ENCODE measurements at regions not wholly inside any gene's neighbourhood (a gene's known extent, or its start where the extent isn't known, plus 50 kb on each side); places are given as distances from the start of the nearest gene placed in this dataset.

DNA sequence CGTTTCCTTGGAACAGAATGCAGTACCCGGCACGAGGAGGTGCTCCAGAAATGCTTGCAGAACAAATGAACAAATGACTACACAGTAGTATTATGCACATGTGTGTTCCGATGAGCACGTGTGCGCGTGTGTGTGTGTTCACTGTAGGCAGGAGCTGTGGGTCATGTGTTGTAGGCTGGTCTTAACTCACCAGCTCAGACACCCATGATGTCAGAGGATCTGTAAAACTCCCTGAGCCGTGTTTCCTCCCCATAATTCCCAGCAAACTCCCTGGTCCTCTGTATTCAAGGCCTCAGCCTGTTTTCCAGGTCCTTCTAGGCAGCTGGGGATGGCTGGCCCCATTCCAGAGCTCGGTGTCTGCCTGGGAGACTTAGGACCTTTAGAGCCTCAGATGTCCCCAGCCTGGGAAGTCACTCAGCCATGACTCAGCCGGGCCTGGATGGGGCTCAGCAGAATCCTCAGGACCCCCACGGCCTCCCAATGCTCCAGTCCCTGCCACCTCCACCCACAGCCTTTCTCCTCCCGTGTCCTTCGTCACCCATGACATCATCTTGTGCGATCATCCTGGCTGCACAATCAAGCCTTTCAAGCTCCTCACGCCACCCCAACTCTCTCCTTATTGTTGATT lies 475.0 kb upstream of the SULF2 start:
- H3K27me3 Mint-ChIP-seq (ENCODE audit: insufficient read depth) = peaks cover 5% of the 10 kb centered on the region
- H3K4me1 Mint-ChIP-seq (ENCODE audit: low read depth) = no peaks in the 10 kb centered on the region
- H3K36me3 Mint-ChIP-seq (ENCODE audit: low read depth) = no peaks in the 10 kb centered on the region
- intact Hi-C loops (cut with micrococcal nuclease) = no loop called here
- H3K27ac Mint-ChIP-seq = no peak overlapping the region
- no peak for DNase-seq (ENCODE audit: low spot score)
- H3K9me3 Mint-ChIP-seq = no peaks in the 10 kb centered on the region
- H3K4me3 Mint-ChIP-seq = no peak overlapping the region

DNA sequence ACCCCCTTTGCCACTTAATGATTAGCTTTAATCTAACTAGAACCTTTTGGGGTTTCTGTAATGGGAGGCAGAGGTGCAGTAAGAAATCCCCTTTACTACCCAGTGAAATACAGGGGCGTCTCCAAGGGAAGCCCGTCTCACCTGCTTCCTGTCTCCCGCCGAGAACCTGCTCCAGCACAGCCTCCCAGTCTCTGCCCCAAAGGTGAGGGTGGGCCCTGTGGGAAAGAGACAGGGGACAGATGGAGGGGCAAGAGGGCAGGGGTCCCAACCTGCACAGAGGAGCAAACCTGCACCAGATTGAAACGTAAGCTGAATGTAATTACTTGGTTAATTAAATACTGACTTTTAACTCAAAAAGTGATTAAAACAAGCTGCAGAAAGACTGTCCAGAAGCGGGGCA lies 474.2 kb upstream of the SULF2 start:
- H3K27ac Mint-ChIP-seq = no peak overlapping the region
- no peak for DNase-seq (ENCODE audit: low spot score)
- no peaks in the 10 kb centered on the region for H3K36me3 Mint-ChIP-seq (ENCODE audit: low read depth)
- intact Hi-C loops (cut with micrococcal nuclease) = no loop called here
- no peaks in the 10 kb centered on the region for H3K4me1 Mint-ChIP-seq (ENCODE audit: low read depth)
- H3K4me3 Mint-ChIP-seq = no peak overlapping the region
- peaks cover 7% of the 10 kb centered on the region for H3K27me3 Mint-ChIP-seq (ENCODE audit: insufficient read depth)
- no peaks in the 10 kb centered on the region for H3K9me3 Mint-ChIP-seq

DNA sequence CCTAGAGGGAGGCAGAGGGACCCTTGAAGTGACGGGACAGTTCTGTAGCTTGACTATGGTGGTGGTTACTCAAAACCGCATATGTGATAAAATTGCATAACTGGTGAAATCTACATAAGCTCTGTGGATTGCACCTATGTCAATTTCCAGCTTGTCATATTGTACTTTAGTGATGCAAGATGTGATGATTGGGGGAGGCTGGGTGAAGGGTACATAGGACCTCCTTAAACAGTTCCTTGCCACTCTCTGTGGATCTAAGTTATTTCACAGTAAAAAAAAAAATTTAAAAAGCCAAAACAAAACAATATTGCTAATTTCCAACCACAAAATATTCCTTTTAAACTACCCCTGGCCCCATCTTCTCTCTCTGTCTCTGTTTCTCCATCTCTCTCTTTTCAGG lies 472.6 kb upstream of the SULF2 start:
- Mint-ChIP-seq H3K9me3 (no peaks in the 10 kb centered on the region), H3K27ac (no peak overlapping the region), H3K36me3 (ENCODE audit: low read depth) (no peaks in the 10 kb centered on the region), H3K27me3 (ENCODE audit: insufficient read depth) (peaks cover 7% of the 10 kb centered on the region), H3K4me3 (no peak overlapping the region), H3K4me1 (ENCODE audit: low read depth) (no peaks in the 10 kb centered on the region)
- DNase-seq (ENCODE audit: low spot score) = no peak
- intact Hi-C loops (cut with micrococcal nuclease) = no loop called here

- Mint-ChIP-seq H3K27me3 (ENCODE audit: insufficient read depth) (peaks cover 4% of the 10 kb centered on the region), H3K9me3 (no peaks in the 10 kb centered on the region), H3K4me1 (ENCODE audit: low read depth) (no peaks in the 10 kb centered on the region), H3K36me3 (ENCODE audit: low read depth) (no peaks in the 10 kb centered on the region), H3K4me3 (no peak overlapping the region), H3K27ac (no peak overlapping the region)
- no peak for DNase-seq (ENCODE audit: low spot score)
- intact Hi-C loops (cut with micrococcal nuclease) = no loop called here
These were observed 462.7 kb upstream of the SULF2 start for GRCh38 chr20:48247961-48248360.

- Mint-ChIP-seq H3K36me3 (ENCODE audit: low read depth) (no peaks in the 10 kb centered on the region), H3K4me1 (ENCODE audit: low read depth) (no peaks in the 10 kb centered on the region), H3K27ac (no peak overlapping the region), H3K9me3 (no peaks in the 10 kb centered on the region), H3K27me3 (ENCODE audit: insufficient read depth) (peaks cover 4% of the 10 kb centered on the region), H3K4me3 (no peak overlapping the region)
- intact Hi-C loops (cut with micrococcal nuclease) = no loop called here
- no peak for DNase-seq (ENCODE audit: low spot score)
These were observed 460.9 kb upstream of the SULF2 start for GRCh38 chr20:48246061-48246790.

DNA sequence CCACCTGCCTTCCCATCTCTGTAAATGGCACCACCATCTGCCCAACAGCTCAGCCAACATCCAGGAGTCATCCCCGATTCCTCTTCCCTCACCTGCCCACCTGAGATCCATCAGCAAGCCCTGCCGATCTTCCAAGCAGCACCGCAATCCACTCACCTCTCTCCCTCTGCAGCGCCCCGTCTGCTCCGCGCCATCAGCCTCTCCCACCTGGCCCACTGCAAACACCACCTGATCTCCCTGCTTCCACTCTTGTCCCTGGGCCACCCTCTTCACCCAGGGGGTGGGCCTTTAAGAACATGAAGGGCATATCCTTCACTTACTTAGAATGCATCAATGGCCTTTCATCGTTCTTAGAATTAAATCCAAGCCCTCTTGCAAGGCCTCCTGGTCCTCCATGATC lies 457.3 kb upstream of the SULF2 start:
- DNase-seq (ENCODE audit: low spot score) = no peak
- intact Hi-C loops (cut with micrococcal nuclease) = no loop called here
- Mint-ChIP-seq H3K4me1 (ENCODE audit: low read depth) (no peaks in the 10 kb centered on the region), H3K4me3 (no peak overlapping the region), H3K9me3 (no peaks in the 10 kb centered on the region), H3K27ac (no peak overlapping the region), H3K27me3 (ENCODE audit: insufficient read depth) (peaks cover 5% of the 10 kb centered on the region), H3K36me3 (ENCODE audit: low read depth) (no peaks in the 10 kb centered on the region)

GRCh38 chr20:48241482-48241881 lies 456.2 kb upstream of the SULF2 start:
- H3K36me3 Mint-ChIP-seq (ENCODE audit: low read depth) = no peaks in the 10 kb centered on the region
- intact Hi-C loops (cut with micrococcal nuclease) = no loop called here
- peaks cover 5% of the 10 kb centered on the region for H3K27me3 Mint-ChIP-seq (ENCODE audit: insufficient read depth)
- no peak overlapping the region for H3K4me3 Mint-ChIP-seq
- H3K9me3 Mint-ChIP-seq = no peaks in the 10 kb centered on the region
- no peak for DNase-seq (ENCODE audit: low spot score)
- no peaks in the 10 kb centered on the region for H3K4me1 Mint-ChIP-seq (ENCODE audit: low read depth)
- no peak overlapping the region for H3K27ac Mint-ChIP-seq

DNA sequence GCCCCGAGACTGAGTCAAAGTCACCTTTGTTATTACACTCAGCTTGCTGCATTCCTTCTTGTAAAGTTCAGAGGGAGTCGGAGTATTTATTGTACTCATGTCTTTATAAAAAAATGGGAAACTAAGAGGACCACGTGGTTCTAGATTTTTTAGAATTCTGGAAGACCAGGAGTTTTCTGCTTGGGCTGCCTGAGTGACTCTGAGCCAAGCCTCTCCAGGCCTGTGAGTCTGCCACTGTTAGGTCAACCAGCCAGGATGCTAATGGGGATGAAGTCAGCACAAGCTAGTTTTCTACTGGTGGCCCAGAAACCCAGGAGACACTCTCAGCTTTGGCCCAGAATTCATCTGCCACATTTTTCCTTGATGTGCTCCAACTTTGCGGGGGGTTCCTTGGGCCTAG lies 453.5 kb upstream of the SULF2 start:
- DNase-seq (ENCODE audit: low spot score) = no peak
- peaks cover 4% of the 10 kb centered on the region for H3K27me3 Mint-ChIP-seq (ENCODE audit: insufficient read depth)
- H3K4me1 Mint-ChIP-seq (ENCODE audit: low read depth) = no peaks in the 10 kb centered on the region
- H3K36me3 Mint-ChIP-seq (ENCODE audit: low read depth) = no peaks in the 10 kb centered on the region
- no peak overlapping the region for H3K27ac Mint-ChIP-seq
- intact Hi-C loops (cut with micrococcal nuclease) = no loop called here
- H3K9me3 Mint-ChIP-seq = no peaks in the 10 kb centered on the region
- H3K4me3 Mint-ChIP-seq = no peak overlapping the region

DNA sequence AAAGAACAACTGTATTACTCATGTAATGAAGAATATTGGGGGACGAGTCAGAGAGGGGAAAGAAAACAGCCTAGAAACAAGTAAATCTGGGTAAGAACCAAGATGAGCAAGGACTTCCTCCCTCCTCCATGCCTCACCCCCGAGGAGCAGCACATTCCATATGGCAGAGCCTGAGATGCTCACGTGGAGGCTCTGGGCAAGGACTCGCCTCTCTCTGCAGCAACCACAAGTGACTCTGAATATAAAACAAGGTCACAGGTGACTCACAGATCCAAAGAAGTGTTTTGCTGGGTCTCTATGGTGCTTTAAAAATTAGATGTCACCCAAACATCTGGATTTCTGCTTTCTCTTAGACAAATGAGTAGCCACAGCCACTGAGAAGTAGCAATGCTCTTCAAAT lies 453.0 kb upstream of the SULF2 start:
- Mint-ChIP-seq H3K4me3 (no peak overlapping the region), H3K27ac (no peak overlapping the region), H3K27me3 (ENCODE audit: insufficient read depth) (peaks cover 4% of the 10 kb centered on the region), H3K4me1 (ENCODE audit: low read depth) (no peaks in the 10 kb centered on the region), H3K36me3 (ENCODE audit: low read depth) (no peaks in the 10 kb centered on the region), H3K9me3 (no peaks in the 10 kb centered on the region)
- intact Hi-C loops (cut with micrococcal nuclease) = no loop called here
- DNase-seq (ENCODE audit: low spot score) = no peak

DNA sequence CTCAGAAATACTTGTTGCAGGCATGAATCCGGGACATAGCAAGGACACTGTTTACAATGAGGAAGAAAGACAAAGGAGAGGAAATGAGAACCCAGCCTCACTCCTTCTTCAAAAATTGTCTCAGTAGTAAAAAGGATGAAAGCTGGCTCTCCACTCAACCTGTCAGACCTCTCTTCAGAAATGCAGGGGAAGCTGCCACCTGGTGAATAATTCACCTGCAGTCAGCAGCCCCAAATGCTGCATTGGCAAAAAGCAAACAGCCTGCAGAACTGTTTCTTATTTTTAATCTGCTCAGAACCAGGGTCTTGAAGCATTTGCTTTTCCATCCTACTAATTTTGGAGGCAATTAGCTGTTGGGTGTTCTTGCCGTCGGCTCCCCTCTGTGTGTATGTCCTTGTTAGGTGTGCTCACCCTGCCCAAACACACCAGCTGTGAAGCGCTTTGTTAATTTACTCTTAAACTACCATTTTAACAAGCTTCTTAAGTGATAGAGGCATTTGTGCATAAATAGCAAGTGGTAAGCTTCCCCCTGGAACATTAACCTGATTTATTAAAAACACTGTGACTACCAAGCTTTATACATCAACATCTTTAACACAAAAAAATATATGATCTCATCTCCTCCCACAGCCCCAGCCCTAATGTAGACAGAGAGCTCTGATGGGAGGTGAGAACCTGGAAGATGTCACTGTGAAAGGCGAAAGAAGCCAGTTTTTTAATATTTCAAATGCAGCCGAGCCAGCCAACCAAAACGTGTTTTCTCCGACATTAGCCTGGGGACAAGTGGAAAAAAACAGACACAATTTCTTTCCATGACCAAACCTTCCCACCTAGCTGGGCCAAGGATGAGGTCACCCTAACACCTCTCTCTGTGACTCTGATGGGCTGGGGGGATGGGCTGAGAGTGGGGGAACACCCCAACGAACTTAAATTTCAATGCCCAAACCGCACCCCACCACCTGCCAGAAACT lies 451.0 kb upstream of the SULF2 start:
- intact Hi-C loops (cut with micrococcal nuclease) = no loop called here
- Mint-ChIP-seq H3K4me1 (ENCODE audit: low read depth) (no peaks in the 10 kb centered on the region), H3K27ac (no peak overlapping the region), H3K36me3 (ENCODE audit: low read depth) (no peaks in the 10 kb centered on the region), H3K9me3 (peaks cover 8% of the 10 kb centered on the region), H3K27me3 (ENCODE audit: insufficient read depth) (peaks cover 4% of the 10 kb centered on the region), H3K4me3 (no peak overlapping the region)
- no peak for DNase-seq (ENCODE audit: low spot score)

- H3K4me1 Mint-ChIP-seq (ENCODE audit: low read depth) = no peaks in the 10 kb centered on the region
- no peak overlapping the region for H3K4me3 Mint-ChIP-seq
- no peak overlapping the region for H3K27ac Mint-ChIP-seq
- intact Hi-C loops (cut with micrococcal nuclease) = no loop called here
- H3K36me3 Mint-ChIP-seq (ENCODE audit: low read depth) = no peaks in the 10 kb centered on the region
- H3K27me3 Mint-ChIP-seq (ENCODE audit: insufficient read depth) = peaks cover 4% of the 10 kb centered on the region
- H3K9me3 Mint-ChIP-seq = peaks cover 13% of the 10 kb centered on the region
- no peak for DNase-seq (ENCODE audit: low spot score)
These were observed 449.7 kb upstream of the SULF2 start for GRCh38 chr20:48234951-48235350.

- intact Hi-C loops (cut with micrococcal nuclease) = no loop called here
- no peak overlapping the region for H3K27ac Mint-ChIP-seq
- H3K4me3 Mint-ChIP-seq = no peak overlapping the region
- H3K4me1 Mint-ChIP-seq (ENCODE audit: low read depth) = no peaks in the 10 kb centered on the region
- H3K27me3 Mint-ChIP-seq (ENCODE audit: insufficient read depth) = peaks cover under 1% of the 10 kb centered on the region
- H3K36me3 Mint-ChIP-seq (ENCODE audit: low read depth) = no peaks in the 10 kb centered on the region
- H3K9me3 Mint-ChIP-seq = peaks cover 13% of the 10 kb centered on the region
- DNase-seq (ENCODE audit: low spot score) = no peak
These were observed 446.1 kb upstream of the SULF2 start for GRCh38 chr20:48231253-48231930.
